LNCAP (cell line): ENCODE measurements at regions not wholly inside any gene's neighbourhood (a gene's known extent, or its start where the extent isn't known, plus 50 kb on each side); places are given as distances from the start of the nearest gene placed in this dataset.

ENCODE experiments used
- CTCF ChIP-seq: fragments of 450-650 bp; IDR thresholded peaks from 2 replicates; pipeline ENCODE4 v1.5.1; 2017; ENCODE audit warnings: mild to moderate bottlenecking

DNA sequence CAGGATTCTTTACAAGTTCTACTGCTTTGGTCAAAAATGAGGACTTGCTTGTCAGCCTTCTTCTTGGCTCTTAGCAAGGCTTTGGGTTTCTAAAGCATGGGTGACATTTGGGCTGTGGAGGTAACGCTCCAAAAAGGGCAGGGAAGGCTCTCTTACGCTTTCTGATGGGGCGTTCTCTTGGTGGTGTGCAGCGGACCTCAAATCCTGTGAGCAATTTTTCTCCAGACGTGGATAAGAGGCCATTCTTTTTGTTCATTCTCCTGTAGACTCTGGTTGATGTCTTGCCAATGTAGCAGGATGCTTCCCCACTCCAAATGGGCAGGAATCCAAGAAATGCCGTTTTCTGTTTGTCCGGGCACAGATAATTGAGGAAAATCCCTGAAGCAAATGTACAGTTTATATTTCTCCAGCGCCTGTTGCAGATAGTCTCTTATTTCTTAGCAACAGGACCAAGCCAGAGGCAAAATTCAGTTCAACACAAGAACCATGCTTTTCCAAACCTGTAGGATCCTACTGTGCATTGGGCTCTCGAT, 138.4 kb upstream of the NFE2L3 start:
- no peak for TF ChIP-seq CTCF

GRCh38 chr7:26022982-26023381, 129.0 kb upstream of the NFE2L3 start:
- TF ChIP-seq CTCF = no peak

- no peak for TF ChIP-seq CTCF
These were observed 122.1 kb upstream of the NFE2L3 start for GRCh38 chr7:26029911-26030310.

- no peak for TF ChIP-seq CTCF
These were observed 117.6 kb upstream of the NFE2L3 start for GRCh38 chr7:26034391-26034790.

GRCh38 chr7:26035552-26035951, 116.4 kb upstream of the NFE2L3 start:
- TF ChIP-seq CTCF = no peak

DNA sequence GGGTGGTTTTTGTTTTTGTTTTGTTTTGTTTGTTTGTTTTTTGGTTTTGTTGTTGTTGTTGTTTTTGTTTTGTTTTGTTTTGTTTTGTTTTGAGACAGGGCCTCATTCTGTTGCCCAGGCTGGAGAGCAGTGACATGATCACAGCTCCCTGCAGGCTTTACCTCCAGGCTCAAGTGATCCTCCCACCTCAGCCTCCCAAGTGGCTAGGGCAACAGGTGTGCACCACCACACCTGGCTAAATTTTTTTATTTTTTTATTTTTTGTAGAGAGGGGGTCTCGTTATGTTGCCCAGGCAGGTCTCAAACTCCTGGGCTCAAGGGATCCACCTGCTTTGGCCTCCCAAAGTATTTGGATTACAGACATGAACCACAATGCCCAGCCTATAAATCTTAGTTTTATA, 115.9 kb upstream of the NFE2L3 start:
- no peak for TF ChIP-seq CTCF

GRCh38 chr7:26038201-26038990, 113.6 kb upstream of the NFE2L3 start:
- TF ChIP-seq CTCF = no peak
